HG02938 (cell line): ENCODE measurements at regions not wholly inside any gene's neighbourhood (a gene's known extent, or its start where the extent isn't known, plus 50 kb on each side); places are given as distances from the start of the nearest gene placed in this dataset.
"Not testable (repeated sequence)": the region's sequence is repeated elsewhere in the genome, so short reads cannot be mapped to it uniquely, and the experiment has no call there.

Experiments used
- ATAC-seq: cut with Tn5 transposase; IDR thresholded peaks from one replicate; pipeline ENCODE4 v1.9.1; 2021; ENCODE audit warnings: mild to moderate bottlenecking, moderate library complexity; ENCODE audit not compliant: unreplicated experiment

DNA sequence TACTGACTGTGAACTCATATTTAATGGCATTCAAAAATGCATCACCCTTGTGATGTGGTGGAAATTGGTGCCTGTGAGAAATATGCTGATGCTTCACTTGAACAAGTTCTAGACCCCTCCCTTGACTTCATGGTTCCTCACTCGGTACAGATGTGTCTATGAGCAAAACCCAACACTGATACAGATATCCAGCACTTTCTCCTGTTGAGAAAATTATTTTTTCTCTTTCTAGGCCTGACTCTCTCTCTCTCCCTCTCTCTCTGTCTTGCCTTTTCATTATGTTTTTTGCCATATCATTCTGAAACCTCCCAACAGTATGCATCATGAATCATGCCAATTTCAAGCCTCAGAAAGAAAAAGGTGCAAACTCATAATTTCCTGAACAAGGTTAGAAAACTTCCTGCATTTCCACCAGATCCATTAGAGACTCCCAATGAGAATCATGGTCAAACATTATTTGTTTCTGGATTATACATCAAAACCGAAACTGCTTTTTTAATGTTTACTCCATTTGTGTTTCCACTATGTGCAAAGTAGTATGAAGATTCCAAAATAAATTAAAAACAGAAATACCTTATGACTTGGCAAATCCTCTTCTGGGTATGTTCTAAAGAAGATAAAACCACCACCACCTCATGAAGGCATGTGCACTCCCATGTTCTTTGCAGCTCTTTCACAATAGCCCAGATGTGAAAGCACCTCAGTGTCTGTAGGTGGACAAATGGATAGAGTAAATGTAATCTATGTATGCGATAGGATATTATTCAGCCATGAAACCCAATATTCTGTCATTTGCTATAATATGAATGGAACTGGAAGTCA, 543.6 kb downstream of the TMEM121 start:
- ATAC-seq = no peak

DNA sequence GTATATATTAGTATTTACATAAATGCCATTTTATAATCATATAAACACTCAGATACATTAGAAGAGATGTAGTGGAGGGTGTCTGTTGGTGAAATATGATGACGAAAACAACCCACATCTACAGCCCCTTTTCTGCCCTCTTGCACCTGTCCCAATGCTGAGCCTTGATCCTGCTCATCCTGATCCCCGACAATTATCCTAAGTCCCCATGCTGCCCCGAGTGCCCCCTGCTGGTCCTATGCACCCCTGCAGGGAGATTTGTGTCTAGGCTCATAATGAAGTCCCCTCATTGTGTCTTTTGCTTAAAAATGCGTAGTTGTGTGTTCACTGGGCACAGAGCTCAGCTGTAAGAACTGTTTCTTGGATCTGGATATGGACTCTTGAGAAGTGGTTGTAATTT, 554.5 kb downstream of the TMEM121 start:
- no peak for ATAC-seq

DNA sequence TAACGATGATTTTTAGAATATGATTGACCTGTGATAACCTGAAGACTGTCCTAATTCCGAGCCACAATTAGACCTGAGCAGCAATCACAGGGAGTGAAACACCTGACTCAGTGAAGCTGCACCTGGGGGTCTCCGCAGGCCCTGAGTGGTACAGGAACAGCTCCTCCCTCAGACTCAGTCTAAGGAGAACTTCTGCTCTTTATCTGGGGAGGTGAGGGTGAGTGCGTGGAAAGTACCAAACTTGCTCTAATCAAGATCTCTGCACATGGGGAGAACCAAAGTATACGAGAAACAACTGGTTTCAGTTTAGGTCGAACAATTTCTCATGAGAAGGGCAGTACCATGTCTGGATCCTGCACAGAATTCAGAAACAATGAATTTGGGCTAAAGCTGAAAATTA, 555.3 kb downstream of the TMEM121 start:
- not testable (repeated sequence) for ATAC-seq

DNA sequence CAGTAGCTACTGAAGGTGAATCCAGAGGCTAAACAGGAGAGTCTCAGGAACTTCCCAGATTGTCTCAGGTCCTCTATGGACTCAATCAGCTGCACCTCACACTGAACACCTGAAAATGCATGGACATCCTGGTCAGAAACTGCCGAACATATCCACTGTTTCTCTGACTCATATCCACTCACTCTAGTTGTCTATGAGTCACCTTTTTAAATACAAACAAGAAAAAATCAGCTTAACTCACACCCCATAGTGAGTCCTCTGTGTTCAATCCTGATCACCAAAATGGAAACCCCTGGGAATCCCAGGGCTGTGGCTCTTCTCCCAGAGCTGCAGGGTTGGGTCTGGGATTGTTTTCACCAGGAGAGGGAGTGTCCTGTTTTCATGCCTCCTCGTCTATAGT, 556.7 kb downstream of the TMEM121 start:
- no peak for ATAC-seq

DNA sequence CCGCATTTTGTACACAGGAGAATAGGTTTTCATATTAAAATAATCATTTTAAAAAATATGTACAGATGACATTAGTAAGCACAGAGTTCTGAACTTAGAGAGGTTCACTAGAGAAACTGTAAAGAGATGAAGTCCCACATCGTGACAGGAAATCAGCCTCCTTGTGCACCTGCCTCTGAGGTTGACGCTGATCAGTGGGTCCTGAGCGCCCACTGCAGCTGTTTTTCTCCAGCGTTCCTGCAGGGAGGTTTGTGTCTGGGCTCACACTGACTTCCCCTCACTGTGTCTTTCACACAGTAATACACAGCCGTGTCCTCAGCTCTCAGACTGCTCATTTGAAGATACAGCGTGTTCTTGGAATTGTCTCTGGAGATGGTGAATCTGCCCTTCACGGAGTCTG, 561.5 kb downstream of the TMEM121 start:
- no peak for ATAC-seq

DNA sequence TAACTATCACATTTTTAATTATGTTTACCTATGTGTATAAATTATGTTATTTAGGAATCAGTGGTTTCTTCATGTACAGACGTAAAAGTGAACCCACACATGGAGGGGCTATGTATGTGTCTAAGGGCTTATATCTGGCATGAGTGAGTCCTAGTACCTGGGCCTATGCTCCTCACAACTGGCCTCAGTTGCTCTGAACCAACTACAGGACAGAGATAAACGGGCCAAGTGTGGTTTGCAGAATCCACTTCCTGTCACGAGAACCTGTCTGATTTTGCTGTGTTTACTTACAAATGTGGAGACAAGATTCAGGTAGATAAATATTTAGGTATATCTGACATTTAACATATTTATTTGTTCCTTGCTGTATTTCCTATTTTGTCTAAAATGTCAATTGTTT, 562.5 kb downstream of the TMEM121 start:
- not testable (repeated sequence) for ATAC-seq

DNA sequence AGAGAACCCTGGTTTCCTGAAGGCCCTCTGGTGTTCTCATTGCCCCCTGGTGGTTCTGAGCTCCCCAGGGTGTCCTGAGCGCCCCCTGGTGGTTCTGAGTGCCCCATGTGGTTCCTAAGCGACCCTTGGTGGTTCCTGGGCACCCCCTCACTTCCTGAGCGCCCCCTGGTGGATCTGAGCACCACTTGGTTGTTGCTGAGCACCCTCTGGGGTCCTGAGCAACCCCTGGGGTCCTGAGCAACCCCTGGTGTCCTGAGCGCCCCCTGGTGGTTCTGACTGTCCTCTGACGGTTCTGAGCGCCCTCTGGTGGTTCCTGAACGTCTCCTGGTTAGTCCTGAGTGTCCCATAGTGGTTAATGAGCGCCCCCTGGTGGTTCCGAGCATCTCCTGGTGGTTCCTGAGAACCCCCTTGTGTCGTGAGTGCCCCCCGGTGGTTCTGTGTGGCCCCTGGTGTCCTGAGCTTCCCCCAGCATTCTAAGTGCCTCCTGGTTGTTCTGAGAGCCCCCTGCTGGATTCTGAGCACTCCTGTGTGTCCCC, 568.3 kb downstream of the TMEM121 start:
- ATAC-seq = no peak

DNA sequence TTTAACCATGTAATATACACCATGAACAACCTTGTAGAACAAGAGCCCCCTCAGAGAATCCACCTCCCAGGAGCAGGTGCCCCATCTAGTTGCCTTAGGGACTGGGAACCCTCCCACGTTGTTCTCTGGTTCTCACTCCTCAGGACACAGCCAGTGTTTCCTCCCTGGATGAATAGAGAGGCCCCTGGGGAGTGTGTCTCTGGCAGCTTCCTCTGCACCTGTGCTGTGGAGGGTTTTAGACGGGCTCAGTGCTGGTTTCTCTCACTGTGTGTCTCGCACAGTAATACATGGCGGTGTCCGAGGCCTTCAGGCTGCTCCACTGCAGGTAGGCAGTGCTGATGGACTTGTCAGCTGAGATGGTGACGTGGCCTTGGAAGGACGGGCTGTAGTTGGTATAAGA, 581.3 kb downstream of the TMEM121 start:
- ATAC-seq = no peak

DNA sequence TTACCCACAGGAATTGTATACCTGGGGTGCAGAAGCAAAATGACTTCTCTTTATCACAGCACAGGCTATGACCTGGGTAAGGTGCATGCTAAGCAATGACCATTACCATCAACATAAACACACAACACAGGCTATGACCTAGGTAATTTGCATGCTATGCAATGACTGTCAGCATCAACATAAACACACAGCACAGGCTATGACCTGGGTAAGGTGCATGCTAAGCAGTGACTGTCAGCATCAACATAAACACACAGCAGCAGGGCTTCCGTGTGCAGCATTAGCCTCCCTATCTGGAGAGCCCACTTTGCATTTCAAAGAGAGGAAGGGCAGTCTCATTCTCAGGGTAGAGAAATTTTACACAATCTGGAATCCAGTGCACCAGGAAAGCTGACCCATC, 583.0 kb downstream of the TMEM121 start:
- no peak for ATAC-seq

DNA sequence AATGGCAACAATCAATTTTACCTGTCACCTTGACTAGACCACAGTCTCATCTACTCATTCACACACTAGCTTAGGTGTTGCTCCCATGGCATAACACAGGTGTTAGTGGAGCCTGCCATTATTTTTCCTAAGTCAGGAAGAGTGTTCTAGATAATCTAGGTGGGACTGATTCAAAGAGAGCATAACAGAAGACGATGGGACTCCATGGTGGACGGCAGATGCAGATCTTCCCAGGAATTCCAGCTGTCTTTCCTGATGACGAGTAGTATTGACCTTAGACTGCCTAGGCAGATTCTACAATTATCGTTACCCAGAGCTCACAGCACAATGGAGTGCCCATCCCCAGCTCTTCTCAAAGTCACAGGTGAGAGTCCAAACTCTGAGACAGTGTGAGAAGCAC, 589.0 kb downstream of the TMEM121 start:
- no peak for ATAC-seq

DNA sequence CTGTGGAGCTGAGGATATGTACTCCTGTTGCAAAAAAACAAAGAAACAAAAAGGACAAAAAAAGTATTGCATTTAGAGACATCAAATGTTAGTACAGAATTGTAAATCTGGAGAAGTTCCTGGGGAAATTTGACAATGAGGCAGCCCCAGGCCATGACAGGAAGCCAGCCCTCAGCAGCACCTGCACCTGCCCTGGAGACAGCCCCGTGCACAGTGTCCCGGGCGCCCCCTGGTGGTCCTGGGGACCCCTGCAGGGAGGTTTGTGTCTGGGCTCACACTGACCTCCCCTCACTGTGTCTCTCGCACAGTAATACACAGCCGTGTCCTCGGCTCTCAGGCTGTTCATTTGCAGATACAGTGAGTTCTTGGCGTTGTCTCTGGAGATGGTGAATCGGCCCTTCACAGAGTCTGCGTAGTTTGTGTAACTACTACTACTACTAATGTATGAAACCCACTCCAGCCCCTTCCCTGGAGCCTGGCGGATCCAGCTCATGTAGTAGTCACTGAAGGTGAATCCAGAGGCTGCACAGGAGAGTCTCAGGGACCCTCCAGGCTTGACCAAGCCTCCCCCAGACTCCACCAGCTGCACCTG, 590.1 kb downstream of the TMEM121 start:
- not testable (repeated sequence) for ATAC-seq

DNA sequence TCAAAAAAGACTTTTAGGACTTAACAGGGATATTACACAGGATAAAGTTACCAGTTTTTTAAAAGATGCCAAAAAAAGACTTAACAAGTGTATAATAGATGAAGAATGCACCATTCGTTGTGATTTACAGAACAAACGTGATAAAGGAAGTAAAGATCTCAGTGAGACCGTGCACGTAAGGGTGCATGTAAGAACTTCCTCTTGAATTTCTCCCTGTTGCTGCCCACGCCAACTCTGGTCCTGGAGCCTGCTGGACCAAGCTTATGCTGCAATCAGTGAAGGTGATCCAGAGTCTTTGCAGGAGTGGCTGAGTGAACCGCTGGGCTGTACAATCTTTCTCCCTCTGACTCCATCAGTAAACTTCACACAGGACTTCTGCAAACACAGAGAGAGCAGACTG, 593.7 kb downstream of the TMEM121 start:
- ATAC-seq = no peak

DNA sequence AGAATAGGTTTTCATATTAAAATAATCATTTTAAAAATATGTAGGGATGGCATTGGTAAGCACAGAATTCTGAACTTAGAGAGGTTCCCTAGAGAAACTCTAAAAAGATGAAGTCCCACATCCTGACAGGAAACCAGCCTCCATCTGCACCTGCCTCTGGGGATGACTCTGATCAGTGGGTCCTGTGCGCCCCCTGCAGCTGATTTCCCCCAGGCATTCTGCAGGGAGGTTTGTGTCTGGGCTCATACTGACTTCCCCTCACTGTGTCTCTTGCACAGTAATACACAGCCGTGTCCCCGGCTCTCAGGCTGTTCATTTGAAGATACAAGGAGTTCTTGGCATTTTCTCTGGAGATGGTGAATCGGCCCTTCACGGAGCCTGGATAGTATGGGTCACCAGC, 602.9 kb downstream of the TMEM121 start:
- ATAC-seq = no peak

DNA sequence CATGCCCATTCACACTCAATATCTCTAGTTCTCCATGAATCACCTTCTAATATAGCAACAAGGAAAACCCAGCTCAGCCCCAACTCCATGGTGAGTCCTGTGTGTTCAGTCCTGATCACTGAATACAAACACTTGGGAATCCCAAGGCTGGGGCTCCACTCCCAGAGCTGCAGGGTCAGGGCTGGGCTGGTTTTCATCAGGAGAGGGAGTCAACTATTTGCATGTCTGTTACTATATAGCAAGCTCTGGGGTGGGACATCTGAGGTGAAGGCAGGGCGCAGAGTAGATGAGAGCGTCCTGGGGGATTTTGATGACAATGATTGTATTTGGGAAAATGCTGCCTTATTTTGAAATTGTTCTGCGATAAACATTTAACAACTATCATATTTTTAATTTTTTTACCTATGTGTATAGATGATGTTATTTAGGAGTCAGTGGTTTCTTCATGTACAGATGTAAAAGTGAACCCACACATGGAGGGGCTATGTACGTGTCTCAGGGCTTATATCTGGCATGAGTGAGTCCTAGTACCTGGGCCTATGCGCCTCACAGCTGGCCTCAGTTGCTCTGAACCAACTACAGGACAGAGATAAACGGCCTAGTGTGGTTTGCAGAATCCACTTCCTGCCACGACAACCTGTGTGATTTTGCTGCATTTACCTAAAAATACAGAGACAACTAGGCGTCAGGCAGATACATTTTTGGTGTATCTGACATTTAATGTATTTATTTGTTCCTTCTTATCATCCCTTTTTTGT, 603.7 kb downstream of the TMEM121 start:
- not testable (repeated sequence) for ATAC-seq

DNA sequence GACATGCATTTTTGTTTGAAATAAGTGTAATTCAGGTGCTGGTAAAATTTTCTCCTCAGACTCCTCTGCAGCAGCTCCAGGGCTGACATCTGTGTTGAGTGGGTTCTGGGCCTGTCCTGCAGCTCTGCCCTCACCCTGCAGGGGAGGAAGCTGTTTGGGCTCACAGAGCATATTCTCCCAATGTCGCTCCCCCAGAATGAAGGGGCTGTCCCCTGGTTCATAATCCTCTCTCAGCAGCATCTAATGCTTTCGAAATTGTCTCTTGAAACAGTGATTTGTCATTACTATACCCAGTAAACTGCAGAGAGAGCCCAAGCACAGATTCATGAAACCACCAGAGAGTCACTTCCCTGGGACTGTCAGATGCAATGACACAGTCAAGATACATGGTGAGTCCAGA, 606.7 kb downstream of the TMEM121 start:
- ATAC-seq = not testable (repeated sequence)

DNA sequence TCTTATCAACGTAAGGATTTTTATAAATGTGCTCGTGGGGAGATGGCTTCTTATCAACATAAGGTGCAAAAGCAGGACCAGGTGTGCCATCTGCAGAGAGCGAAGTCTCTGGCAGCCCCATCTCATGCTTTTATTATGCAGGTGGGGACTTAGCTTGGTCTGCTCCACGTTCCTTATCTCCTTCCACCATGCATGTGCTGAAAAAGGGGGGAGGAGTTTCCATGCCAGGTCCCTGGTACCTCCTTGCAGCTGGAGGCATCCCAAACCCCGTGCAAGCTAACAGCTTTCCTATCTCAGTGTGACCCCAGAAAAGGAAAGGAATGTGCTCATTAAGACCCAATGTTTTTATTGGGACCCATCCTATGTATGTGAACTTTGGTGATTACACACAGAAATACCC, 608.5 kb downstream of the TMEM121 start:
- ATAC-seq = no peak

DNA sequence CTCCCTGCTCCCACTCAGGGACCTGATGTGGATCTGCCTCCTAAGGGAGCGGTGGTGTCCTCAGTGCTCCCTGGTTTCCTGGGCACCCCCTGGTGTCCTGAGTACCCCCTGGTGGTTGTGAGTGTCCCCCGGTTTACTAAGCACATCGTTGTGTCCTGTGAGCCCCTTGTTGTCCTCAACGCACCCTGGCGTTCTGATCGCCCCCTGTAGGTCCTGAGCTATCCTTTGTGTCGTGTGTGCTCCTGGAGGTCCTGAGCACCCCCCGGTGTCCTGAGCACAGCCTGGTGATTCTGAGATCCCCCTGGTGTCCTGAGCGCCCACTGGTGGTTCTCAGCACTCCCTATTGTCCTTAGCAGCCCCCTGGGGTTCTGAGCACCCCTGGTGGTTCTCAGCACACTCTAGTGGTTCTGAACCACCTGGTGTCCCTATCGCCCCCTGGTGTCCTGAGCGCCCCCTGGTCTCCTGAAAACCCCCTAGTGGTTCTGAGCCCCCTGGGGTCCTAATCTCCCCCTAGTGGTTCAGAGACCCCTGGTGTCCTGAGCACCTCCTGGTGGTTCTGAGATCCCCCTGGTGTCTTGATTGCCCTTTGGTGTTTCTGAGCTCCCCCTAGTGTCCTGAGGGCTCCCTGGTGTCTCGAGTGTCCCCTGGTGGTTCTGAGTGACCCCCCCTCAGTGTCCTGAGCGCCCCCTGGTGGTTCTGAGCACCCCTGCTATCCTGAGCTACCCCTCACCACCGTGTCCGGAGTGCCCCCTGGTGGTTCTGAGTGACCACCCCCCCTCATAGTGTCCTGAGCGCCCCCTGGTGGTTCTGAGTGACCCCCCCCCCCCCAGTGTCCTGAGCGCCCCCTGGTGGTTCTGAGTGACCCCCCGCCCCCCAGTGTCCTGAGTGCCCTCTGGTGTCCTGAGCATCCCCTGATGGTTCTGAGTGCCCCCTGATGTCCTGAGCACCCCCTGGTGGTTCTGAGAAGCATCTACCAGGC, 615.1 kb downstream of the TMEM121 start:
- no peak for ATAC-seq

DNA sequence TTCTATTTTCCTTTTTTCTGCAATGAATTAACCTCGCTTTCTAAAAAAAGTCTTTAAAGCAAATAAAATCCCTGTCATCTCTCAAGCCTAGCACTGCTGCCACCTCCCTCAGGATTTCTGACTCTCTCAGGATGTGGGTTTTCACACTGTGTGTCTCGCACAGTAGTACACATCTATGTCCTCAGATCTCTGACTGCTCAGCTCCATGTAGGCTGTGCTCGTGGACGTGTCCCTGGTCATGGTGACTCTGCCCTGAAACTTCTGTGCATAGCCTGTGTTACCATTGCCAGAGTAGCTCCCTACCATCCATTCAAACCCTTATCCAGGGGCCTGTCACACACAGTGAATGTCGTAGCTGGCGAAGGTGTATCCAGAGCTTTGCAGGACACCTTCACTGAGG, 619.3 kb downstream of the TMEM121 start:
- not testable (repeated sequence) for ATAC-seq

DNA sequence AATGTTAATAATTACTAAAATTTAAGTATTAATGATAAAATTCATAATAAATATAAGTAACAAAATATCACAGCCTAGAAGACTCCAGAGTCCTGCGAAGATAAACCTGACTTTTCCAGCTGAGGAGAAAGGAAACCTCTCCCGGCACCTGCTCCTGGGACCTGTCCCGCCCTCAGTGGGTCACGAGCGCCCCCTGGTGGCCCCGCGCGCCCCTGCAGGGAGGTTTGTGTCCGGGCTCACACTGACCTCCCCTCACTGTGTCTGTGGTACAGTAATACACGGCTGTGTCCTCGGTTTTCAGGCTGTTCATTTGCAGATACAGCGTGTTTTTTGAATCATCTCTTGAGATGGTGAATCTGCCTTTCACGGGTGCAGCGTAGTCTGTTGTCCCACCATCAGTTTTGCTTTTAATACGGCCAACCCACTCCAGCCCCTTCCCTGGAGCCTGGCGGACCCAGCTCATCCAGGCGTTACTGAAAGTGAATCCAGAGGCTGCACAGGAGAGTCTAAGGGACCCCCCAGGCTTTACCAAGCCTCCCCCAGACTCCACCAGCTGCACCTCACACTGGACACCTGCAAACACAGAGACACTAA, 627.1 kb downstream of the TMEM121 start:
- not testable (repeated sequence) for ATAC-seq

DNA sequence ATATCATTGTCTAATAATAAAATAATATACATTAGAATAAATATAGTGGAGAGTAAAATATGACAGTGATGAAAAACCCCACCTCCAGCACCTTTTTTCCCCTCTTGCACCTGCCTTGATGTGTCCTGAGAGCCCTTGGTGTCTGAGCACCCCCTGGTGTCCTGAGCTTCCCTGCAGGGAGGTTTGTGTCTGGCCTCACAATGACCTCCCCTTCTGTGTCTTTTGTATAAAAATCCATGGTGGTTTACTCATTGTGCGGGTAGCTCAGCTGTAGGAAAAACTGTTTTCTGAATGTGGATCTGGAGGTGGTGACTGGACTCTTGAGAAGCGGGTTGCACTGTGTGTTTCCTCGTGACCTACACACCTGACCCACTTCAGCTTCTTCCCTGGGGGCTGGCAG, 636.9 kb downstream of the TMEM121 start:
- ATAC-seq = no peak
